ENCODE measurements at regions not wholly inside any gene's neighbourhood (a gene's known extent, or its start where the extent isn't known, plus 50 kb on each side); places are given as distances from the start of the nearest gene placed in this dataset.

GRCh38 chr10:3574451-3574850 is 210.6 kb downstream of the KLF6 start:
- H3K9me1 ChIP-seq (replicated peaks; ENCODE audit: control insufficient read depth, extremely low read depth, insufficient read depth, low read length) = no peaks in the 10 kb centered on the region
- no peak overlapping the region for H3K4me2 ChIP-seq (ENCODE audit: insufficient read depth, low read length)
- no peaks in the 10 kb centered on the region for H3K9me3 ChIP-seq (replicated peaks; ENCODE audit: control insufficient read depth, insufficient read depth, low read length)
- no peaks in the 10 kb centered on the region for H3K4me1 ChIP-seq (ENCODE audit: control insufficient read depth, extremely low read depth, insufficient read depth, low read length)
- no peak overlapping the region for H2AFZ ChIP-seq (ENCODE audit: low read depth, low read length)
- TF ChIP-seq MYC (IDR thresholded peaks at IDR 0.05; ENCODE audit: low read depth, low read length) = no peak
- no peak for TF ChIP-seq MAX (IDR thresholded peaks at IDR 0.05; ENCODE audit: insufficient read depth, insufficient read length)
- no peak for TF ChIP-seq POLR2AphosphoS5 (IDR thresholded peaks at IDR 0.05; ENCODE audit: insufficient read depth, low read depth, low read length)
- TF ChIP-seq FOS (IDR thresholded peaks at IDR 0.05; ENCODE audit: borderline replicate concordance, insufficient read depth, low read length) = no peak
- TF ChIP-seq EZH2 (IDR thresholded peaks at IDR 0.05; ENCODE audit: borderline replicate concordance, low read depth, low read length, severe bottlenecking) = no peak
- TF ChIP-seq CTCF (IDR thresholded peaks at IDR 0.05; ENCODE audit: extremely low read depth in 1 of 2, insufficient read depth in 1 of 2, low read depth in 1 of 2, low read length in 2 of 2) = no peak
- TF ChIP-seq POLR2A (IDR thresholded peaks at IDR 0.05; ENCODE audit: low read depth, low read length) = no peak
- no peak for TF ChIP-seq JUN (IDR thresholded peaks at IDR 0.05; ENCODE audit: borderline replicate concordance, insufficient read depth, insufficient read length, low read depth)
- TF ChIP-seq GATA2 (IDR thresholded peaks at IDR 0.05; ENCODE audit: insufficient read depth, insufficient read length, low read depth, low read length) = no peak
- FAIRE-seq = no peak
- no peak overlapping the region for H3K9ac ChIP-seq (replicated peaks; ENCODE audit: extremely low read depth, insufficient read depth, low read length)
- BruUV-seq (replicated peaks) = no TSS peak
- DNase-seq (ENCODE audit: low read depth, low spot score) = no peak
- ChIA-PET CTCF (no interaction called here), POLR2A (no interaction called here)
- H3K4me3 ChIP-seq (replicated peaks in 1 of 3; ENCODE audit: insufficient read depth in 1 of 3, low read depth in 1 of 3, low read length in 3 of 3) = no peak overlapping the region
- H3K27me3 ChIP-seq (ENCODE audit: control insufficient read depth in 2 of 2, insufficient read depth in 2 of 2, low read length in 2 of 2) = peaks cover 0 to 2% of the 10 kb centered on the region in 2 experiments
- H4K20me1 ChIP-seq (replicated peaks; ENCODE audit: control insufficient read depth, extremely low read depth, insufficient read depth, low read length) = no peaks in the 10 kb centered on the region
- no peaks in the 10 kb centered on the region for H3K36me3 ChIP-seq (ENCODE audit: control insufficient read depth in 2 of 2, extremely low read depth in 1 of 2, insufficient read depth in 2 of 2, low read length in 2 of 2)
- H3K79me2 ChIP-seq (ENCODE audit: control insufficient read depth, insufficient read depth, low read length) = no peaks in the 10 kb centered on the region
- dilution Hi-C loops (cut with MboI; ENCODE audit: extremely low pct_ligation_motif_present, low sequenced_read_pairs) = no loop called here
- intact Hi-C loops (cut with micrococcal nuclease) = no loop called here
- H3K27ac ChIP-seq (ENCODE audit: insufficient read depth, low read depth, low read length) = no peak overlapping the region
